ENCODE measurements at regions not wholly inside any gene's neighbourhood (a gene's known extent, or its start where the extent isn't known, plus 50 kb on each side); places are given as distances from the start of the nearest gene placed in this dataset.

- TF ChIP-seq, protein P1, sequence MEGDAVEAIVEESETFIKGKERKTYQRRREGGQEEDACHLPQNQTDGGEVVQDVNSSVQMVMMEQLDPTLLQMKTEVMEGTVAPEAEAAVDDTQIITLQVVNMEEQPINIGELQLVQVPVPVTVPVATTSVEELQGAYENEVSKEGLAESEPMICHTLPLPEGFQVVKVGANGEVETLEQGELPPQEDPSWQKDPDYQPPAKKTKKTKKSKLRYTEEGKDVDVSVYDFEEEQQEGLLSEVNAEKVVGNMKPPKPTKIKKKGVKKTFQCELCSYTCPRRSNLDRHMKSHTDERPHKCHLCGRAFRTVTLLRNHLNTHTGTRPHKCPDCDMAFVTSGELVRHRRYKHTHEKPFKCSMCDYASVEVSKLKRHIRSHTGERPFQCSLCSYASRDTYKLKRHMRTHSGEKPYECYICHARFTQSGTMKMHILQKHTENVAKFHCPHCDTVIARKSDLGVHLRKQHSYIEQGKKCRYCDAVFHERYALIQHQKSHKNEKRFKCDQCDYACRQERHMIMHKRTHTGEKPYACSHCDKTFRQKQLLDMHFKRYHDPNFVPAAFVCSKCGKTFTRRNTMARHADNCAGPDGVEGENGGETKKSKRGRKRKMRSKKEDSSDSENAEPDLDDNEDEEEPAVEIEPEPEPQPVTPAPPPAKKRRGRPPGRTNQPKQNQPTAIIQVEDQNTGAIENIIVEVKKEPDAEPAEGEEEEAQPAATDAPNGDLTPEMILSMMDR (IDR thresholded peaks at IDR 0.05; ENCODE audit: control extremely low read depth in 1 of 3, insufficient read depth in 1 of 3, low read depth in 1 of 3, low read length in 3 of 3): no peak
- TF ChIP-seq JUND (IDR thresholded peaks at IDR 0.05; ENCODE audit: low read length): no peak
- TF ChIP-seq YY1 (IDR thresholded peaks at IDR 0.05; ENCODE audit: low read depth, low read length): no peak
- TF ChIP-seq BRCA1 (IDR thresholded peaks at IDR 0.05; ENCODE audit: low read depth, low read length): no peak
- TF ChIP-seq POLR2A (IDR thresholded peaks at IDR 0.05; ENCODE audit: control extremely low read depth in 1 of 2, low read depth in 2 of 2, low read length in 2 of 2): no peak
- no peak for TF ChIP-seq EZH2 (IDR thresholded peaks at IDR 0.05; ENCODE audit: low read depth, low read length, severe bottlenecking)
- TF ChIP-seq CREB1 (IDR thresholded peaks at IDR 0.05): no peak
- no peak for TF ChIP-seq KDM4A (IDR thresholded peaks at IDR 0.05; ENCODE audit: low read depth, low read length, severe bottlenecking)
- no peak for TF ChIP-seq SUZ12 (IDR thresholded peaks at IDR 0.05; ENCODE audit: low read length)
- no peak for TF ChIP-seq POLR2AphosphoS5 (IDR thresholded peaks at IDR 0.05; ENCODE audit: low read depth, low read length)
Observed at GRCh38 chr6:170010665-170011203, 259.3 kb downstream of the ERMARD start.

All from H1 (cell line).